Skeletal muscle cell (primary cell): ENCODE measurements at regions not wholly inside any gene's neighbourhood (a gene's known extent, or its start where the extent isn't known, plus 50 kb on each side); places are given as distances from the start of the nearest gene placed in this dataset.

Experiments
- DNase-seq: peaks from one replicate; pipeline ENCODE4 v3.0.0-alpha.2; 2010; ENCODE audit warnings: low read depth
- H3K4me3 ChIP-seq: 2 replicates; pipeline ENCODE4 v1.5.1; 2011; ENCODE audit warnings: low read depth, mild to moderate bottlenecking, control low read depth, low read length, moderate library complexity

GRCh38 chr1:94709891-94710581 lies 110.1 kb upstream of the SLC44A3 start:
- DNase-seq = no peak
- H3K4me3 ChIP-seq = no peak overlapping the region

DNA sequence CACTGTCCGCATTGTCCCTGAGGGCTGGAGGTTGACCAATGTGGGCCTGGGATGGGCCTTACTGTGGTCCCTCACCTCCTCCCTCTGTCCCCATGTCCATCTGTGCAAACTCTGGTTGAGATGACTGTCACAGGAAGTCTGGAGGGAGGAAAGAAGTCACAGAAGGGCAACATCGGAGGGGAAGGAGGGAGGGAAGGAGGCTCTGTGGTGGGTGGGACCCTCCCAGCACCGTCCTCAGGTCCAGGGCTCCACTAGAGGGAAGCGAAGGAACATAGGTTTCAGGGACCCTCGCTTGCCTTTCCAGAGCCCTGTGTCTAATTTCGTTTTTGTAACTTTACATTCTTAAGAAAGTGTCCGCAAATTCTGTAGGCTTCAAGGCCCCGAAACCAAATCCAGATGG lies 111.3 kb upstream of the SLC44A3 start:
- DNase-seq = no peak
- H3K4me3 ChIP-seq = no peak overlapping the region

DNA sequence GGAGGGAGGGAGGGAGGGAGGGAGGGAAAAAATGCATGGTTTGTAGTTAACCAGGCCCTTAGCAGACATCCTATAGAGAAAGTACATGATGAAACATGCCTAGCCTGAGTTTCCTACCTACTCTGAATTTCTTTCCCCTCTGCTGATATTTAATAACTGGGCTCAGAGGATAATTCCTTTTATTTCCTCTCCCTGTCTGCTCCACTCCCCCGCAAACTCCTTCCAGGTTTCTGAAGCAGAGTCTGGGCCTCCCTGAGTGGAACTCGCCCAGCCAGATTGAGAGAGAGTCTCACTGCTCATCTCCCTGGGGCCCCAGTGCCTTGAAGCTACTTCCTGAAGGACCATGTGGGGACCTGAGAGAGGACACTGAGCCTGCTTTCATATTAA lies 111.9 kb upstream of the SLC44A3 start:
- H3K4me3 ChIP-seq = no peak overlapping the region
- DNase-seq = no peak

GRCh38 chr1:94707321-94708298 lies 112.5 kb upstream of the SLC44A3 start:
- H3K4me3 ChIP-seq = no peak overlapping the region
- DNase-seq = no peak

- DNase-seq = no peak
- no peak overlapping the region for H3K4me3 ChIP-seq
Measured at GRCh38 chr1:94702442-94702815, 117.7 kb upstream of the SLC44A3 start.

- no peak overlapping the region for H3K4me3 ChIP-seq
Measured at GRCh38 chr1:94701796-94702441, 118.2 kb upstream of the SLC44A3 start.

DNA sequence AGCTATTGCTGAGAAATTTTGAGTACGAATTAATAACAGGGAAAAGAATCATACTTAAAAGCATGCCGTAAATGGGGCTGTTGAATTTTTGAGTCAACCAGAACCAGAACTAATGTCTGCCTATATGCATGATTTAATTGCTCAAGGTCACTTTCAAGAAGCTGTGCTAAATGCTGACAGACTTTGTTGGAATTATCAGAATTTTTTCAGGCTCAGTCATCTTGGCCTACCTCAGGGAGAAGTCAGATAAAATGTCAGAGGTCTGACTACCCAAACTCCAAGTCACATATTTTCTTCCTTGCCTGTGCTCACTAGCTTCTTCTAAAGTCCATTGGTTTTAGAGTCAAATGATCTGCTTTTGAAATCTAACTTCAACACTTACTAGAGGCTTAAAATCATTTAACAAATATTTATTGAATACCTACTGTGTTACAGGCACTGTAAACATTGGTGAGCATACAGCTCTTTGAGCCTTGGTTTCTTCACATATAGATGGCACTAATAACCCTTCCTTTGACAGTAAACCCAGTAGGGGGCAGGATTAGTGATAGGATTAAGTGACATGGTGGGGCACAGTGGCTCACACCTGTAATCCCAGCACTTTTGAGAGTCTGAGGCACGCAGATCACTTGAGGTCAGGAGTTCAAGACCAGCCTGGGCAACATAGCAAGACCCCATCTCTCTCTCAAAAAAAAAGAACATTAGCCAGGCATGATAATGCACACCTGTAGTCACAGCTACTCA lies 121.2 kb upstream of the SLC44A3 start:
- DNase-seq = no peak
- no peak overlapping the region for H3K4me3 ChIP-seq

More at GRCh38 chr1:94701796-94702441, 118.2 kb upstream of the SLC44A3 start:
- no peak for DNase-seq

DNA sequence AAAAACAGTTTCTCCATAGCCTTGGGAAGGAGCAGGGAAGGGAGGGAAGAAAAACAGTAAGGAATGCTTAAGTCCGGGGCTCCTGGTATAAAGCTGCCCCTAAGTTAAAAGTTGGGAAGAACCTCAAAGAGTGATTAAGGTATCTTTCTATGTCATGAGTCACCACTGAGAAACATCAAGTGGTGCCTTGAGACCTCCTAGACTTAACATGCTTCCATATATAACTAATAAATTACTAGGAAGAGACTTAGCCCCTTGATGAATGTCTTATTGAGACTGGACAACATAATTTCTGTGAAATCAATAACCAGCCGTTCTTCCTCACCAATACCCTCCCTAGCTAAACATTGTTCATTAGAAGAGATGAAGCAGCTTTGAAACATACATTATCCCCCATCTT lies 121.8 kb upstream of the SLC44A3 start:
- H3K4me3 ChIP-seq = no peak overlapping the region
- DNase-seq = no peak

DNA sequence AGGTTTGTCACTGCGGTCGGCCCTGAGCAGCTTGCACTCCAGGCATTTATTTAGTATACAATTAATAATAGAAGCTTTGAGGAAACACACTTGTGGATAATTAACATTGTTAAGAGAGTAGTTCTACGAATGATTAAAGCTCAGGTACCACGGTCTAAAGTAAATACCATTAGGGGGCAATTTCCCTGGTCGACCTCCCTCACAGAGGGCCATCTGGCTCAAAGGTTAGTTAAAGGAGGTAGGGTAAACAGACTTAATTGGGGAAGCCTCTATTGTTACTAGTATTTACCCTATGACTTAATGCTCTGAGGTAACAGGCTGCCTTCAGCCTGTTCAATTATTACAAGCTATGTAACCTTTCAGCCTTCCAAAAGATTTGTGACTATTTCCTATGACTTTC lies 122.3 kb upstream of the SLC44A3 start:
- no peak for DNase-seq
- H3K4me3 ChIP-seq = no peak overlapping the region

DNA sequence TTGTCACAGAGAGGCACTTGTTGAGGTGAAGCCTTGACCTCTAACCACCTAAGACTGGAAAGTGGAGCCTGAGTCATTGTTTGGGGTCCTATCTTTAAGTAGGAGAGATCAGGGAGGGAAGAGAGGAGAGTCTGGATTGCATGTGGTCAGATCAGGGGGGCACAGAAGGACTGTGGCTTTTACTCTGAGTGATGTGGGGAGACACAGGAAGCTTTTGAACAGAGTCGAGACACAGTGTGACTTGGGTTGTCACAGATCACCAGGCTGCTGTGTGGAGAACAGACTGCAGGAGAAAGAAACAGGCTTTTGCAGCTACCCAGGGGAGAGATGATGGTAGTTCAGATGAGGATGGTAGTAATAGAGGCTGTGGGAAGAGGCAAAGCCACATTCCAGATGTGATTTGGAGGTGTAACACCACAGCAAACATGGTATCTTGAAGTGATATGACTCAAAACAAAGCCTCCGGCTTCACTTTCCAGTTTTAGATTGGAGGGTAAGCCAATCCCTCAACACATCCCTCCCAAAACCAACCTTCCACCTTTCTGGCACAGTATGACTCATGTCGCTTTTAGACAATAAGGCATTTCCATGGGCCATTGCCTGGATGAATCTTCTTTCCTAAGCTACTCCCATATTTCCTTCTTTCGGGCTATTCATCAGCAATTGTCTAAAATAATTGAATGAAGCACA lies 125.8 kb upstream of the SLC44A3 start:
- no peak overlapping the region for H3K4me3 ChIP-seq
- DNase-seq = no peak

GRCh38 chr1:94693435-94693834 lies 126.7 kb upstream of the SLC44A3 start:
- DNase-seq = no peak
- no peak overlapping the region for H3K4me3 ChIP-seq

DNA sequence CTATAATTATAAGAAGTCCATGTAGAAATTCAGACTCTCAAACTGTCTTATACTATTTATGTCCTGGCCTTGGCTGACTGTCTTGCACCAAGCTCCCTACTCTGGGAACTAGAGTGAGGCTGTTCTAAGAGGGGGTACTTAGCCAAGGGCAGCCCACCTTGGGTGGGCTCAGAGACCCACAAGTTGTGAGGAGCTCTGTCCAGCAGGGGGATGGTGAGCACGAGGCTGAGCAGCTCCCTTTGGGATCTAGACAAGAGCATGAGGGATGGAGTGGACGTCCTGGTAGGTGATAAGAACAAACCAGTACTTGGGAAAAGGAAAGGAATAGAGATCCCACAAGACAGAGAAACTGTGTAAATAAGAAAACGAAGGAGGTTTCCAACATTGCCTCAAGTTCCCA lies 127.1 kb upstream of the SLC44A3 start:
- DNase-seq = no peak
- no peak overlapping the region for H3K4me3 ChIP-seq

- H3K4me3 ChIP-seq = no peak overlapping the region
- no peak for DNase-seq
Measured at GRCh38 chr1:94688646-94689045, 131.5 kb upstream of the SLC44A3 start.

- no peak for DNase-seq
- H3K4me3 ChIP-seq = no peak overlapping the region
Measured at GRCh38 chr1:94686882-94687281, 133.3 kb upstream of the SLC44A3 start.

- DNase-seq = no peak
- no peak overlapping the region for H3K4me3 ChIP-seq
Measured at GRCh38 chr1:94684690-94685250, 135.4 kb upstream of the SLC44A3 start.

- no peak for DNase-seq
- no peak overlapping the region for H3K4me3 ChIP-seq
Measured at GRCh38 chr1:94683886-94684285, 136.3 kb upstream of the SLC44A3 start.

DNA sequence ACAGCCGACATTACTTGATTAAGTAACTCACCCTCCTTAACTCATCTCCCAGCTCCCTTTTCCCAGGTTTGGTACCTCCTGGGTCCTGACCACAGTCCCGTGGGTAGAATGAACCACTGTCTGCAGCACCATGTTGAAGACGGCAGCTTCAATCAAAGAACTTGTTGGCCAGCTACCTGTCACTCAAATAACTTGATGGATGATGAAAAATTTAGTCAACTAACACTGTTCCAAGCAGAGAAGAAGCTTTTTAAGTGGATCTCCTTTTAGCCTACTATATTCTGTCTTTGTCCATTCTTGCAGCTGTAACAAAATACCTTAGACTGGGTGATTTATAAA lies 138.4 kb upstream of the F3 start:
- no peak for DNase-seq
- H3K4me3 ChIP-seq = no peak overlapping the region

- no peak overlapping the region for H3K4me3 ChIP-seq
- DNase-seq = no peak
Measured at GRCh38 chr1:94679332-94680038, 137.9 kb upstream of the F3 start.
